Fibroblast of pulmonary artery (primary cell): ENCODE measurements at regions not wholly inside any gene's neighbourhood (a gene's known extent, or its start where the extent isn't known, plus 50 kb on each side); places are given as distances from the start of the nearest gene placed in this dataset.

ENCODE experiments used
- DNase-seq: peaks from one replicate; pipeline ENCODE4 v3.0.0-alpha.2; 2010; ENCODE audit warnings: low read depth
- H3K4me3 ChIP-seq: replicated peaks from 2 replicates; pipeline ENCODE4 v1.5.1; 2011; ENCODE audit warnings: low read depth, mild to moderate bottlenecking, control low read depth, low read length, moderate library complexity
- CTCF ChIP-seq: IDR thresholded peaks from 2 replicates; pipeline ENCODE4 v1.5.1; 2011; ENCODE audit warnings: mild to moderate bottlenecking, control low read depth, low read length, inconsistent platforms; ENCODE audit errors: missing control alignments

DNA sequence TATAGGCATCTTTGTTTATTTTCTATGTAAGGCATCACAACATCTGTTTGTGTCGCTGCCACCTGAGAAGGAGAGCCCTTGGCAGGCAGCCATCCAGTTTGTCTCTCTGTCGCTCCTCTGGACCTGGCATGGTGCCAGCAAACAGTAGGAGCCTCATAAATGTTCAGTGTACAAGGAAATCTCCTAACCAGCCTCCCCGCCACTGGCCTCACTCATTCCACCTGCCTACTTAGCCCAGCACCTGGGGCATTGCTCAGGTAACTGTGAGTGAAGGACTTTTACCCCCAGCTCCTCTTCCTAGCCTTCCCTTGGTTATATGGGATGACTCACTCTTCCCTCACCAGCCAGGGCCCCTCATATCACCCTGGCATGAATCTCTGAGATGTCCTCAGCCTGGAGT, 61.7 kb upstream of the NPTX2 start:
- no peak for TF ChIP-seq CTCF
- H3K4me3 ChIP-seq = no peak overlapping the region
- no peak for DNase-seq

DNA sequence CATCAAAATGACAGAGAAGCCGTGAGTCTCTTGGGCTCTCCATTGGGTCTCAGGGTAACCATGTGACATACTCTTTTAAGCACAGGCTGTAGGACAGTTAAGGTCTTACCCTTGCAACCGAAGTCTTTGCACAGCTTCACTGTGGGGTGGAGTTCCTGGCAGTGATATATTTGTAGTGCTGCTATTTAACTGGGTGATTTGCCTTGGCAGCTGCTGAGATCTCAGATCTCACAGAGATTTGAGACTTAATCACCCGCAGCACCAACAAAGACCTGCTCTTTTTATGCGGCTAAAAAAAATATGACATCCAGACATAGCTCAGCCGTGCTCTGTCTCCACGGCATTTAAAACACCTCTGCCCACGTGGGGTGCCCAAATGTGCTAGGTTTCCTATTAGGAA, 63.4 kb upstream of the NPTX2 start:
- H3K4me3 ChIP-seq = no peak overlapping the region
- no peak for TF ChIP-seq CTCF

DNA sequence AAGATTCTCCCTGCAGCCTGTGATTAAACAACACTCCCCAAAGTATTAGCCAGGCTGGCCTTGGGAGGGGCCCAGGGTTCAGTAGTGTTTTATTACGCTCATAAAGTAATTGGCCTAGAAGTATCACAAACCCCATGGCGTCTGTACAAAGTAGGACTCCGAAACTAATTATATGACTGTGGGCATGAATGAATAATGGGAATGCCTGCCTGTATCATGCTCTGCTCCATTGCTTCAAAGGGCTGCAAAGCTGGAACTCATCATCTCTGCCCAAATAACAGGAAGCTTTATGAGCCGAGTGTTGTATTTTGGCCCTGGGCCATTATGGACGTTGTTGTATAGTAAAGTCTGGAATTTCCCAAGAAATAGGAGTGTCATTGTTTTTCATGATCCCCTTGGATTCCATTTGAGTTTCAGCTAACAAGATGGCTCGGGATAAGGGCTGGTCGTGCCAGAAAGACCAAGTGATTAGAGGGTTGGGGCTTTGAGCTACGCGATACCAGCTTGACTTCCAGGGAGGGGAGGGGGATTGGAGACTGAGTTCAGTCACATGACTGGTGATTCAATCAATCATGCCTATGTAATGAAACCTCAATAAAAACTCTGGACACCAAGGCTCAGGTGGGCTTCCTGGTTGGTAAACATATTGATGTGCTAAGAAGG, 65.3 kb upstream of the NPTX2 start:
- no peak for DNase-seq
- H3K4me3 ChIP-seq = no peak overlapping the region
- no peak for TF ChIP-seq CTCF

More for the DNA sequence above, 63.4 kb upstream of the NPTX2 start:
- no peak for DNase-seq

GRCh38 chr7:98548971-98549370, 68.1 kb upstream of the NPTX2 start:
- no peak overlapping the region for H3K4me3 ChIP-seq
- TF ChIP-seq CTCF = no peak
- DNase-seq = no peak

GRCh38 chr7:98548370-98548769, 68.7 kb upstream of the NPTX2 start:
- no peak for TF ChIP-seq CTCF
- H3K4me3 ChIP-seq = no peak overlapping the region
- DNase-seq = no peak

DNA sequence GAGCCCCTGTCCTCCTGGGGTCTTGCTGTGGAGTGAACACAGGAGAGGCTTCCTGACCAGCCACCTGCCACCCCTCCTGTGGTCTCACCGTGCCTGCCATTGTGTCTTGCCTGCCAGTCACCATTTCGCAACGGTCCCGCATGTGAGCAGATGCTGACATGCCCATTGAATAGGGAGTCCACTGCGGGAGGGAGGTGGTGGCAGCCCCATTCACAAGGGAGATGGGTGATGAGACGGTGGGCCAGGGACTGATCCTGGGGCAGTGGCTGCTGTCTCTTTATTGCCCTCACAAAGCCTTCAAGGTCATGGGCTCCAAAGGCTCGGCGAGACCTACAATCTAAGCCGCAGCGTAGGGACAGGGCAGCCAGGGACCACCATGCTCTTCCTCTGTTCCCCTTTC, 76.0 kb upstream of the NPTX2 start:
- H3K4me3 ChIP-seq = no peak overlapping the region
- TF ChIP-seq CTCF = no peak
- no peak for DNase-seq

- no peak overlapping the region for H3K4me3 ChIP-seq
- DNase-seq = no peak
- TF ChIP-seq CTCF = no peak
These were observed 77.2 kb upstream of the NPTX2 start for GRCh38 chr7:98539865-98540264.
